Neural cell (in vitro differentiated cells): ENCODE measurements at regions not wholly inside any gene's neighbourhood (a gene's known extent, or its start where the extent isn't known, plus 50 kb on each side); places are given as distances from the start of the nearest gene placed in this dataset.

Experiments
- CTCF ChIP-seq: fragments of 450-650 bp; IDR thresholded peaks from 2 replicates; pipeline ENCODE4 v1.5.1; 2014; ENCODE audit warnings: antibody characterized with exemption, mild to moderate bottlenecking, moderate library complexity; ENCODE audit not compliant: poor library complexity, severe bottlenecking
- POLR2AphosphoS5 ChIP-seq: IDR thresholded peaks from 2 replicates; pipeline ENCODE4 v1.6.1; 2012
- RAD21 ChIP-seq: fragments of 450-650 bp; conservative IDR thresholded peaks from 2 replicates; pipeline ENCODE4 v1.6.1; 2014; ENCODE audit warnings: antibody characterized with exemption, mild to moderate bottlenecking, moderate library complexity
- REST ChIP-seq: IDR thresholded peaks from 2 replicates; pipeline ENCODE4 v1.6.1; 2012; ENCODE audit warnings: borderline replicate concordance
- TAF1 ChIP-seq: IDR thresholded peaks from 2 replicates; pipeline ENCODE4 v1.6.1; 2012; ENCODE audit warnings: low read depth

- TF ChIP-seq CTCF, result no peak
- TF ChIP-seq POLR2AphosphoS5, result no peak
- no peak for TF ChIP-seq TAF1
- TF ChIP-seq REST, result no peak
- no peak for TF ChIP-seq RAD21
Measured at GRCh38 chr3:117998071-117998470, 1036.6 kb downstream of the IGSF11 start.
